ENCODE measurements at regions not wholly inside any gene's neighbourhood (a gene's known extent, or its start where the extent isn't known, plus 50 kb on each side); places are given as distances from the start of the nearest gene placed in this dataset.

- TF ChIP-seq CTCF (IDR thresholded peaks at IDR 0.05) (no peak), POLR2A (IDR thresholded peaks at IDR 0.05) (no peak)
Observed at GRCh38 chr13:91292630-91293221, 54.8 kb upstream of the MIR17HG start.
